Muscle of back (tissue), 3 donors: ENCODE measurements at regions not wholly inside any gene's neighbourhood (a gene's known extent, or its start where the extent isn't known, plus 50 kb on each side); places are given as distances from the start of the nearest gene placed in this dataset.

Source experiments
- DNase-seq, 3 donors: peaks; one replicate each; pipeline versions ENCODE4 v3.0.0 to v3.0.0-alpha.2; 2013

GRCh38 chr5:74916831-74917710 is 50.9 kb upstream of the FAM169A start:
- DNase-seq, result no peak
